ENCODE measurements at regions not wholly inside any gene's neighbourhood (a gene's known extent, or its start where the extent isn't known, plus 50 kb on each side); places are given as distances from the start of the nearest gene placed in this dataset.

GRCh38 chr3:5462086-5462485 is 274.6 kb downstream of the EDEM1 start:
- H3K9me3 ChIP-seq, result no peaks in the 10 kb centered on the region
- no peak overlapping the region for H3K27ac ChIP-seq
- ATAC-seq, result no peak
- TF ChIP-seq POLR2A (IDR thresholded peaks at IDR 0.05) (no peak), CTCF (IDR thresholded peaks at IDR 0.05) (no peak)
- intact Hi-C loops (cut with DNase I), result no loop called here
- no peaks in the 10 kb centered on the region for H3K36me3 ChIP-seq
- peaks cover 0 to 32% (median 0%) of the 10 kb centered on the region in 12 donors for H3K4me1 ChIP-seq
- 4 to 26% (median 18%) methylated on average over 1 of the region's 1 CpG for WGBS, 4 donors
- no peaks in the 10 kb centered on the region for H3K27me3 ChIP-seq
- no peak overlapping the region for H3K4me3 ChIP-seq
- no peak for DNase-seq

GRCh38 chr3:5463991-5464390 is 276.5 kb downstream of the EDEM1 start:
- Histone ChIP-seq H3K9me3 (no peaks in the 10 kb centered on the region), H3K27me3 (no peaks in the 10 kb centered on the region), H3K36me3 (no peaks in the 10 kb centered on the region), H3K4me1 (peaks cover 0 to 32% (median 0%) of the 10 kb centered on the region in 12 donors), H3K27ac (peak overlapping the region in 1 of 12 donors; percentile 58), H3K4me3 (no peak overlapping the region)
- no peak for TF ChIP-seq POLR2A (IDR thresholded peaks at IDR 0.05)
- intact Hi-C loops (cut with DNase I), result no loop called here
- no peak for DNase-seq
- ATAC-seq, result peak in 1 of 4 donors; percentile 39
- 47 to 73% (median 67%) methylated on average over 3 of the region's 3 CpGs for WGBS, 4 donors

GRCh38 chr3:5464649-5465048 is 277.1 kb downstream of the EDEM1 start:
- 78 to 88% (median 84%) methylated on average over 4 of the region's 4 CpGs for WGBS, 4 donors

GRCh38 chr3:5465183-5465582 is 277.7 kb downstream of the EDEM1 start:
- intact Hi-C loops (cut with DNase I), result no loop called here
- DNase-seq, result no peak
- 77 to 92% (median 80%) methylated on average over 3 of the region's 3 CpGs for WGBS, 4 donors
- no peak overlapping the region for H3K4me3 ChIP-seq
- H3K36me3 ChIP-seq, result no peaks in the 10 kb centered on the region
- H3K27me3 ChIP-seq, result no peaks in the 10 kb centered on the region
- no peak for ATAC-seq
- TF ChIP-seq POLR2A (IDR thresholded peaks at IDR 0.05), result no peak
- no peak for TF ChIP-seq CTCF (IDR thresholded peaks at IDR 0.05)
- no peak overlapping the region for H3K27ac ChIP-seq
- H3K4me1 ChIP-seq, result peaks cover 0 to 32% (median 0%) of the 10 kb centered on the region in 12 donors
- no peaks in the 10 kb centered on the region for H3K9me3 ChIP-seq

More at GRCh38 chr3:5464649-5465048, 277.1 kb downstream of the EDEM1 start:
- H3K4me3 ChIP-seq, result no peak overlapping the region
- ATAC-seq, result no peak
- DNase-seq, result no peak
- intact Hi-C loops (cut with DNase I), result no loop called here
- H3K4me1 ChIP-seq, result peaks cover 0 to 32% (median 0%) of the 10 kb centered on the region in 12 donors
- peak overlapping the region in 1 of 12 donors; percentile 58 for H3K27ac ChIP-seq
- H3K9me3 ChIP-seq, result no peaks in the 10 kb centered on the region
- H3K27me3 ChIP-seq, result no peaks in the 10 kb centered on the region
- no peaks in the 10 kb centered on the region for H3K36me3 ChIP-seq
- TF ChIP-seq POLR2A (IDR thresholded peaks at IDR 0.05), result no peak
- TF ChIP-seq CTCF (IDR thresholded peaks at IDR 0.05), result no peak

- H3K27me3 ChIP-seq, result no peaks in the 10 kb centered on the region
- no peaks in the 10 kb centered on the region for H3K9me3 ChIP-seq
- H3K27ac ChIP-seq, result no peak overlapping the region
- 65 to 77% (median 68%) methylated on average over 3 of the region's 3 CpGs for WGBS, 4 donors
- intact Hi-C loops (cut with DNase I), result no loop called here
- DNase-seq, result no peak
- ATAC-seq, result no peak
- H3K4me3 ChIP-seq, result no peak overlapping the region
- H3K36me3 ChIP-seq, result no peaks in the 10 kb centered on the region
- TF ChIP-seq CTCF (IDR thresholded peaks at IDR 0.05), result no peak
- no peak for TF ChIP-seq POLR2A (IDR thresholded peaks at IDR 0.05)
- H3K4me1 ChIP-seq, result peaks cover 0 to 32% (median 0%) of the 10 kb centered on the region in 12 donors
Observed at GRCh38 chr3:5466065-5466464, 278.6 kb downstream of the EDEM1 start.
